HG03103 (cell line): ENCODE measurements at regions not wholly inside any gene's neighbourhood (a gene's known extent, or its start where the extent isn't known, plus 50 kb on each side); places are given as distances from the start of the nearest gene placed in this dataset.

ENCODE experiments used
- ATAC-seq: cut with Tn5 transposase; IDR thresholded peaks from one replicate; pipeline ENCODE4 v1.9.1; 2021; ENCODE audit warnings: low read depth; ENCODE audit not compliant: unreplicated experiment

- ATAC-seq, result no peak
Observed at GRCh38 chr15:69955240-69955894, 142.3 kb downstream of the TLE3 start.

- ATAC-seq, result no peak
Observed at GRCh38 chr15:69956417-69956816, 141.3 kb downstream of the TLE3 start.

DNA sequence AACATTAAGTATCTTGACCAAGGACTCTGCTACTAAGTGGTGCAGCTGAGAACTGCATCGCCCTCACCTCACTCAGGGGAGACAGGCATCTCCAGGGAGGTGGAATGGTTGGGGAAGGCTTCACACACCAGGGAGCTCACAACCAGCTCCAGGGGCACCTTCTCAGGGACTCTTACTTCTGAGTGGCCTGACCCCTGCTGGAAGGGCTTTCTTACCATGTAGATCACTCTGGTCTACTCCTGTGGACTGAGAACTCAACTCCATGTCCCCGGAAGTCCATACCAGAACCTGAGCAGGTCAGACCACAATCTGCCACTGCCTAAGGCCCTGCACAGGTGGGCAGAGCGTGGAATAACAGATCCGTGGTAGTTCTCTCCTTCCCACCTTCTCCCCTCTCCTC is 140.5 kb downstream of the TLE3 start:
- ATAC-seq, result no peak

GRCh38 chr15:69958496-69959084 is 139.1 kb downstream of the TLE3 start:
- ATAC-seq, result no peak

GRCh38 chr15:69962561-69962960 is 135.2 kb downstream of the TLE3 start:
- ATAC-seq, result no peak

DNA sequence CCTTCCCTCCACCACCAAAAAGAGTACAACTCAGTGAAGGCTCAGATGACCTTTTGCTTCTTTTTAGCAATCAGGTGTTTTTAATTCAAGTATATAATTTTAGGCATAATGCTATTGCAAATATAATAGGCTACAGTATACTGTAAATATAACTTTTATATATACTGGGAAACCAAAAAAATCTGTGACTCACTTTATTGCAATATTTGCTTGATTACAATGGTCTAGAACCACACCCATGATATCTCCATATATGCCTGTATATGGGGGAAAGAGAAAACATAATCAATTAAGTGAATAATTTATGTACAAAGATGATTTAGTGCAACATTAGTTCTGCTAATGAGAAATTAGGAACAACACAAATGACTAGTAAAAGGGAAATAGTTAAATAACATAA is 134.3 kb downstream of the TLE3 start:
- ATAC-seq, result no peak

- ATAC-seq, result no peak
Observed at GRCh38 chr15:69971771-69972170, 125.9 kb downstream of the TLE3 start.

DNA sequence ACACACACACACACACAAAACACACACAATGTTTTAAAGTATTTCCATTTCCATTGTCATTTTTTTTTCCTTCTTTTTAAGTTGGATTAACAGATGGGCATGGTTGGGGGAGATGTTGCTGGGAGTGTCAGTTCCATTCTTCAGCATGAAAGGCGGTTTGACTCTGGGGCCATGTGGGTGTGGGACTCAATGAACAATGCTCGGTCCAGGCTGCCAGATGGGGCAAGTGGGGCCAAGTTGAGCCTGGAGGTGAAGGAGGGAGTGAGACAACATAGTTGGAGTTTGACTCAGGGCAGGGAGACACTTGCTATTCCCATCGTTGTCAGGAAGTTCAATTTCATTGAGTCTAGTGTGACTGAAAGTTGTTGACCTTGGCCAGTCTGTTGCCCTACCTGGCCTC is 125.3 kb downstream of the TLE3 start:
- no peak for ATAC-seq

- no peak for ATAC-seq
Observed at GRCh38 chr15:69973102-69973714, 124.5 kb downstream of the TLE3 start.

- ATAC-seq, result no peak
Observed at GRCh38 chr15:69973880-69974279, 123.8 kb downstream of the TLE3 start.

- ATAC-seq, result no peak
Observed at GRCh38 chr15:69974321-69974720, 123.4 kb downstream of the TLE3 start.

DNA sequence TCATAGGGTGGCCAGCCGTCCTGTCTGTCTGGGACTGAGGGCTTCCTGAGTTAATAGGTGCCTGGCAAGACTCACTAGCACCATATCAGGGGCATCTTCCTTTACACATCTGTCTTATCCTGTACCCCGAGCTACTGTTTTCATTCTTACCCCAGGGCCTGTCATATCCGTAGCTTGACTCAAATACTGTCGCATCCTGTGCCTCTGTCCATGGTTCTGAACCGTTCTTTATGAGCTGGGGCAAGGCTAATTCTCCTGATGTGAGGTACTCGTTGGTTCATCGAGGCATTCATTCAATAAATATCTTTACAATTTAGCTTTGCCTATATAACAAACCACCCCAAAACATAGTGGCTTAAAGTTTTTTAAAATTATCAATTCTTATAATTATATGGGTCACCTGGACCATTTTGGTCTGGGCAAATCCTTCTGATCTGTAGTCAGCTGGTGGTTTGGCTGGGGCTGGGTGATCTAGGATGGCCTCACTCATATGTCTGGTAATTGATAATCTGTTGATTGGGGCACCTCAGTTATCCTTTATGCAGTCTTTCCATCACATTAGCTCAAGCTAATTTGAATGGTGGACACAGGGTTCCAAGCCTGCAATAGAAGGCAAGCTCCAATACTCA is 121.2 kb downstream of the TLE3 start:
- no peak for ATAC-seq

- ATAC-seq, result no peak
Observed at GRCh38 chr15:69978603-69979002, 119.1 kb downstream of the TLE3 start.

DNA sequence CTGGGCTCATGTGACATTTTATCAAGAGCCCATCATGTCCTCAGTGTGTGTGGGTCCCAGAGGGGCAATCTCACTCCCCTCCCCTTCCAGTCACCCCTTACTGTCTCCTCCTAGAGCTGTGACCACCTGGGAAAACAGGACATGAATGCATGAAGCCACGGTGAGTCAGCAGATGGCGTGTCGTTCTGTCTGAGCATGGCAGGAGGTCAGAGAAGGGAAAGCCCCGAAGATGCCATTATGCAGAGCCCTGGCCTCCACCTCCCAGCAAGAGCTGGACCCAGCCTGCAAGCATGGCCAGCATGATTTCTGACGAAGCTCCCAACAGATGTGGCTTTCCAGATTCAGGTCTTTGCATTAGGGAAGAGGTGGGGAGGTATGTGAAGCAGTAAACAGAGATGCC is 118.5 kb downstream of the TLE3 start:
- no peak for ATAC-seq

GRCh38 chr15:69979783-69980182 is 117.9 kb downstream of the TLE3 start:
- peak; percentile 80 for ATAC-seq

GRCh38 chr15:69980341-69981059 is 117.2 kb downstream of the TLE3 start:
- ATAC-seq, result no peak

- ATAC-seq, result no peak
Observed at GRCh38 chr15:69982037-69982436, 115.7 kb downstream of the TLE3 start.

- no peak for ATAC-seq
Observed at GRCh38 chr15:69983696-69984265, 113.9 kb downstream of the TLE3 start.

GRCh38 chr15:69987492-69988489 is 109.9 kb downstream of the TLE3 start:
- ATAC-seq, result no peak
